ENCODE measurements at regions not wholly inside any gene's neighbourhood (a gene's known extent, or its start where the extent isn't known, plus 50 kb on each side); places are given as distances from the start of the nearest gene placed in this dataset.

GRCh38 chr12:83185241-83185640 is 498.5 kb downstream of the TMTC2 start:
- Histone ChIP-seq H3K27me3 (ENCODE audit: insufficient read depth, low read length) (no peaks in the 10 kb centered on the region), H3K4me1 (ENCODE audit: insufficient read depth, low read length, severe bottlenecking) (no peaks in the 10 kb centered on the region), H3K9me3 (ENCODE audit: low read length) (no peaks in the 10 kb centered on the region), H3F3A (ENCODE audit: insufficient read depth, low read length) (no peaks in the 10 kb centered on the region), H3K27ac (ENCODE audit: low read depth, low read length, poor library complexity, severe bottlenecking) (no peak overlapping the region), H3K4me3 (ENCODE audit: low read depth, low read length, poor library complexity, severe bottlenecking) (no peak overlapping the region), H2AFZ (ENCODE audit: low read length) (no peak overlapping the region), H3K36me3 (ENCODE audit: insufficient read depth, low read length) (no peaks in the 10 kb centered on the region), H4K20me1 (ENCODE audit: insufficient read depth, low read length) (no peaks in the 10 kb centered on the region), H3K9me2 (ENCODE audit: low read depth, low read length) (no peaks in the 10 kb centered on the region), H3K4me2 (ENCODE audit: low read length) (no peak overlapping the region), H3K79me2 (ENCODE audit: insufficient read depth, low read length) (no peaks in the 10 kb centered on the region), H3K9ac (ENCODE audit: low read length) (no peak overlapping the region)
- TF ChIP-seq, protein P1, sequence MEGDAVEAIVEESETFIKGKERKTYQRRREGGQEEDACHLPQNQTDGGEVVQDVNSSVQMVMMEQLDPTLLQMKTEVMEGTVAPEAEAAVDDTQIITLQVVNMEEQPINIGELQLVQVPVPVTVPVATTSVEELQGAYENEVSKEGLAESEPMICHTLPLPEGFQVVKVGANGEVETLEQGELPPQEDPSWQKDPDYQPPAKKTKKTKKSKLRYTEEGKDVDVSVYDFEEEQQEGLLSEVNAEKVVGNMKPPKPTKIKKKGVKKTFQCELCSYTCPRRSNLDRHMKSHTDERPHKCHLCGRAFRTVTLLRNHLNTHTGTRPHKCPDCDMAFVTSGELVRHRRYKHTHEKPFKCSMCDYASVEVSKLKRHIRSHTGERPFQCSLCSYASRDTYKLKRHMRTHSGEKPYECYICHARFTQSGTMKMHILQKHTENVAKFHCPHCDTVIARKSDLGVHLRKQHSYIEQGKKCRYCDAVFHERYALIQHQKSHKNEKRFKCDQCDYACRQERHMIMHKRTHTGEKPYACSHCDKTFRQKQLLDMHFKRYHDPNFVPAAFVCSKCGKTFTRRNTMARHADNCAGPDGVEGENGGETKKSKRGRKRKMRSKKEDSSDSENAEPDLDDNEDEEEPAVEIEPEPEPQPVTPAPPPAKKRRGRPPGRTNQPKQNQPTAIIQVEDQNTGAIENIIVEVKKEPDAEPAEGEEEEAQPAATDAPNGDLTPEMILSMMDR (IDR thresholded peaks at IDR 0.05; ENCODE audit: low read length) = no peak
- TF ChIP-seq EZH2 (IDR thresholded peaks at IDR 0.05; ENCODE audit: borderline replicate concordance, low read length) = no peak
